Panc1 (cell line): ENCODE measurements at regions not wholly inside any gene's neighbourhood (a gene's known extent, or its start where the extent isn't known, plus 50 kb on each side); places are given as distances from the start of the nearest gene placed in this dataset.

Source experiments
- ATAC-seq: fragments of 200-7000 bp; cut with Tn5 transposase; 2 replicates; pipeline ENCODE4 v1.9.1; 2020; ENCODE audit warnings: mild to moderate bottlenecking, moderate library complexity
- BruUV-seq: library from RNA; stranded (reverse); fragments of 400-500 nt; replicated peaks from 2 replicates; lab custom pipeline; 2021; lab: Mats Ljungman, UMichigan
- CTCF ChIA-PET: fragments of 300-600 bp; sonication (Branson Sonifier 250); formaldehyde crosslinking; loops from one replicate; lab custom pipeline; 2022; ENCODE audit warnings: antibody characterized with exemption; lab: Charles Lee
- POLR2A ChIA-PET: fragments of 300-600 bp; sonication (Branson Sonifier 250); formaldehyde crosslinking; loops from one replicate; lab custom pipeline; 2022; ENCODE audit warnings: antibody characterized with exemption; lab: Charles Lee
- DNase-seq: peaks from one replicate; pipeline ENCODE4 v3.0.0-alpha.2; 2010; ENCODE audit warnings: low read depth, low spot score
- H3K27ac ChIP-seq: 2 replicates; pipeline ENCODE4 v1.5.1; 2011; ENCODE audit warnings: mild to moderate bottlenecking, low read length, inconsistent platforms
- H3K27me3 ChIP-seq: fragments of 200-500 bp; sonication (Bioruptor generic); 2 replicates; pipeline ENCODE4 v1.6.0; 2014; ENCODE audit warnings: low read length, inconsistent platforms; ENCODE audit not compliant: control insufficient read depth, insufficient read depth
- H3K36me3 ChIP-seq: fragments of 200-500 bp; sonication (Bioruptor generic); 2 replicates; pipeline ENCODE4 v1.5.1; 2014; ENCODE audit warnings: inconsistent platforms, mild to moderate bottlenecking, low read length, moderate library complexity; ENCODE audit not compliant: control insufficient read depth, insufficient read depth
- H3K4me1 ChIP-seq: 2 replicates; pipeline ENCODE4 v1.5.1; 2011; ENCODE audit warnings: inconsistent platforms, mild to moderate bottlenecking, low read length, moderate library complexity; ENCODE audit not compliant: control insufficient read depth, insufficient read depth
- H3K4me3 ChIP-seq, 2 experiments: 2 replicates each; pipeline ENCODE4 v1.5.1; 2011 to 2012; ENCODE audit warnings: low read depth in 2 of 2, low read length in 2 of 2, mild to moderate bottlenecking in 2 of 2, inconsistent platforms in 1 of 2, moderate library complexity in 1 of 2
- H3K9me3 ChIP-seq: fragments of 200-500 bp; sonication (Bioruptor generic); 2 replicates; pipeline ENCODE4 v1.5.1; 2014; ENCODE audit warnings: low read depth, mild to moderate bottlenecking, inconsistent platforms, low read length, moderate library complexity; ENCODE audit not compliant: control insufficient read depth, insufficient read depth
- CTCF ChIP-seq: fragments of 450-650 bp; IDR thresholded peaks from 2 replicates; pipeline ENCODE4 v1.5.1; 2017; ENCODE audit warnings: mild to moderate bottlenecking
- POLR2AphosphoS5 ChIP-seq: IDR thresholded peaks from 2 replicates; pipeline ENCODE4 v1.6.1; 2012; ENCODE audit warnings: mild to moderate bottlenecking, low read depth, low read length, moderate library complexity
- REST ChIP-seq, 2 experiments: IDR thresholded peaks; 2 replicates each; pipeline ENCODE4 v1.6.1; 2011 to 2012; ENCODE audit warnings: low read depth in 2 of 2, control low read depth in 1 of 2, low read length in 1 of 2, mild to moderate bottlenecking in 1 of 2, moderate library complexity in 1 of 2; ENCODE audit not compliant: insufficient read depth in 1 of 2
- SIN3A ChIP-seq: IDR thresholded peaks from 2 replicates; pipeline ENCODE4 v1.6.1; 2012; ENCODE audit warnings: low read depth, mild to moderate bottlenecking, low read length, moderate library complexity, borderline replicate concordance; ENCODE audit not compliant: insufficient read depth
- TCF7L2 ChIP-seq: IDR thresholded peaks from 2 replicates; pipeline ENCODE4 v1.6.1; 2011; ENCODE audit warnings: mild to moderate bottlenecking, low read depth, low read length, inconsistent platforms
- in situ Hi-C: cut with HindIII; loops from 2 replicates; pipeline ENCODE4 v1.10.0; 2016; ENCODE audit warnings: low sequenced_read_pairs, low pct_unique_long_range_greater_than_20kb
- intact Hi-C: fragments of 100-400 bp; cut with micrococcal nuclease; formaldehyde crosslinking; loops from one replicate; pipeline ENCODE4 v1.10.0; 2022; ENCODE audit not compliant: unreplicated experiment

- POLR2A ChIA-PET: no interaction called here
- no peak for ATAC-seq
- CTCF ChIA-PET: no interaction called here
Measured at GRCh38 chr5:123929055-123929474, 417.1 kb downstream of the CSNK1G3 start.

GRCh38 chr5:123928401-123928800 lies 416.4 kb downstream of the CSNK1G3 start:
- DNase-seq (no peak), ATAC-seq (no peak)
- intact Hi-C loops (no loop called here), in situ Hi-C loops (no loop called here)
- BruUV-seq: no TSS peak
- Histone ChIP-seq H3K27me3 (no peaks in the 10 kb centered on the region), H3K27ac (no peak overlapping the region), H3K4me3 (no peak overlapping the region), H3K9me3 (peaks cover 8% of the 10 kb centered on the region; the same call in 1 of the 2 replicates), H3K4me1 (no peaks in the 10 kb centered on the region), H3K36me3 (no peaks in the 10 kb centered on the region)
- ChIA-PET CTCF (no interaction called here), POLR2A (no interaction called here)
- no peak for TF ChIP-seq TCF7L2

More at GRCh38 chr5:123929055-123929474, 417.1 kb downstream of the CSNK1G3 start:
- in situ Hi-C loops (no loop called here), intact Hi-C loops (no loop called here)
- TF ChIP-seq REST (IDR thresholded peaks at IDR 0.05; ENCODE audit: insufficient read depth in 1 of 2, low read depth in 2 of 2, low read length in 1 of 2): no peak
- no peak for TF ChIP-seq CTCF
- no peak for TF ChIP-seq POLR2AphosphoS5
- TF ChIP-seq SIN3A: no peak
- TF ChIP-seq TCF7L2: no peak
- H3K9me3 ChIP-seq: peaks cover 5% of the 10 kb centered on the region; the same call in 1 of the 2 replicates
- no peaks in the 10 kb centered on the region for H3K27me3 ChIP-seq
- no TSS peak for BruUV-seq
- no peaks in the 10 kb centered on the region for H3K4me1 ChIP-seq
- no peak for DNase-seq
- no peak overlapping the region for H3K4me3 ChIP-seq
- H3K27ac ChIP-seq: peak overlapping the region; percentile 37; the same call in 1 of the 2 replicates
- H3K36me3 ChIP-seq: no peaks in the 10 kb centered on the region

GRCh38 chr5:123921193-123921592 lies 409.2 kb downstream of the CSNK1G3 start:
- TF ChIP-seq REST (IDR thresholded peaks at IDR 0.05; ENCODE audit: insufficient read depth in 1 of 2, low read depth in 2 of 2, low read length in 1 of 2) (no peak), TCF7L2 (no peak), POLR2AphosphoS5 (no peak)
- ChIA-PET CTCF (no interaction called here), POLR2A (no interaction called here)
- no peak overlapping the region for H3K4me3 ChIP-seq
- in situ Hi-C loops: no loop called here
- H3K4me1 ChIP-seq: peaks cover 5% of the 10 kb centered on the region; the same call in 1 of the 2 replicates
- H3K36me3 ChIP-seq: no peaks in the 10 kb centered on the region
- intact Hi-C loops: no loop called here
- H3K9me3 ChIP-seq: peaks cover 7% of the 10 kb centered on the region; the same call in 1 of the 2 replicates
- ATAC-seq (no peak), DNase-seq (no peak)
- no peak overlapping the region; the same call in 1 of the 2 replicates for H3K27ac ChIP-seq
- no peaks in the 10 kb centered on the region for H3K27me3 ChIP-seq
- BruUV-seq: no TSS peak
